ENCODE measurements at regions not wholly inside any gene's neighbourhood (a gene's known extent, or its start where the extent isn't known, plus 50 kb on each side); places are given as distances from the start of the nearest gene placed in this dataset.

GRCh38 chr1:199303035-199303434 lies 664.2 kb downstream of the PTPRC start:
- DNase-seq (ENCODE audit: insufficient read length, low spot score) (no peak), FAIRE-seq (no peak)
- TF ChIP-seq SPI1 (IDR thresholded peaks at IDR 0.05; ENCODE audit: low read depth, low read length): no peak
- no peak for TF ChIP-seq PAX5 (IDR thresholded peaks at IDR 0.05; ENCODE audit: insufficient read depth, low read length, severe bottlenecking)

- TF ChIP-seq PAX5 (IDR thresholded peaks at IDR 0.05; ENCODE audit: insufficient read depth, low read length, severe bottlenecking) (no peak), POU2F2 (IDR thresholded peaks at IDR 0.05; ENCODE audit: low read depth, low read length) (no peak), TAF1 (IDR thresholded peaks at IDR 0.05; ENCODE audit: low read depth, low read length) (no peak), POLR2AphosphoS5 (IDR thresholded peaks at IDR 0.05; ENCODE audit: low read depth, low read length) (no peak), POLR2A (IDR thresholded peaks at IDR 0.05; ENCODE audit: low read depth, low read length) (no peak), SPI1 (IDR thresholded peaks at IDR 0.05; ENCODE audit: low read depth, low read length) (no peak)
- FAIRE-seq (no peak), DNase-seq (ENCODE audit: insufficient read length, low spot score) (no peak)
Observed at GRCh38 chr1:199305053-199305452, 666.2 kb downstream of the PTPRC start.

- DNase-seq (ENCODE audit: insufficient read length, low spot score) (no peak), FAIRE-seq (no peak)
- TF ChIP-seq TAF1 (IDR thresholded peaks at IDR 0.05; ENCODE audit: low read depth, low read length): no peak
- no peak for TF ChIP-seq POU2F2 (IDR thresholded peaks at IDR 0.05; ENCODE audit: low read depth, low read length)
- no peak for TF ChIP-seq POLR2AphosphoS5 (IDR thresholded peaks at IDR 0.05; ENCODE audit: low read depth, low read length)
- no peak for TF ChIP-seq POLR2A (IDR thresholded peaks at IDR 0.05; ENCODE audit: low read depth, low read length)
- no peak for TF ChIP-seq SPI1 (IDR thresholded peaks at IDR 0.05; ENCODE audit: low read depth, low read length)
- TF ChIP-seq PAX5 (IDR thresholded peaks at IDR 0.05; ENCODE audit: insufficient read depth, low read length, severe bottlenecking): no peak
Observed at GRCh38 chr1:199307496-199308264, 668.8 kb downstream of the PTPRC start.

DNA sequence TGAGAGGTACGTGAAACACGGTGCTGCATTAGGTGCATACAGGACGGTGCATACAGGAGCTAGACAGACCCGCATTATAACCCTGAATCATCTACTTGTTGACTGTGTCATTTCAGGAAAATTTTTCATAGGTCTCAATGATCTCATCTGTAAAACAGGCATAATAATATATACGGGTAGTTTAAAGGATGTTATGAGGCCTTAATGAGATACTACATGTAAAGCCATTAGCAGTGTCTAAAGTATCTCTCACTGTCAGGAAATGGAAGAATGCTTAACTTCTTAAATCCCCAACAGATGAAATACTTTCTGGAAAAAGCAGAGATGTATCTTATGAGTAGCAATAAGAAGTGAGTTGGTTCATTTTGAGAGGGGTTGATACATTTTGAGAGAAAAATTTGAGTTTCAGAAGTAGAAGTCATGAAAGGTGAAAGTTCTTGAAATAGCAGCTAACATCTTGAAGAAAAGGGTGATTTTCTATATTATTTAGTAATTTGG lies 669.6 kb downstream of the PTPRC start:
- FAIRE-seq: peak; percentile 80
- TF ChIP-seq POLR2A (IDR thresholded peaks at IDR 0.05; ENCODE audit: low read depth, low read length): no peak
- TF ChIP-seq POLR2AphosphoS5 (IDR thresholded peaks at IDR 0.05; ENCODE audit: low read depth, low read length): no peak
- no peak for TF ChIP-seq PAX5 (IDR thresholded peaks at IDR 0.05; ENCODE audit: insufficient read depth, low read length, severe bottlenecking)
- TF ChIP-seq POU2F2 (IDR thresholded peaks at IDR 0.05; ENCODE audit: low read depth, low read length): no peak
- no peak for TF ChIP-seq SPI1 (IDR thresholded peaks at IDR 0.05; ENCODE audit: low read depth, low read length)
- no peak for TF ChIP-seq TAF1 (IDR thresholded peaks at IDR 0.05; ENCODE audit: low read depth, low read length)
- no peak for DNase-seq (ENCODE audit: insufficient read length, low spot score)

DNA sequence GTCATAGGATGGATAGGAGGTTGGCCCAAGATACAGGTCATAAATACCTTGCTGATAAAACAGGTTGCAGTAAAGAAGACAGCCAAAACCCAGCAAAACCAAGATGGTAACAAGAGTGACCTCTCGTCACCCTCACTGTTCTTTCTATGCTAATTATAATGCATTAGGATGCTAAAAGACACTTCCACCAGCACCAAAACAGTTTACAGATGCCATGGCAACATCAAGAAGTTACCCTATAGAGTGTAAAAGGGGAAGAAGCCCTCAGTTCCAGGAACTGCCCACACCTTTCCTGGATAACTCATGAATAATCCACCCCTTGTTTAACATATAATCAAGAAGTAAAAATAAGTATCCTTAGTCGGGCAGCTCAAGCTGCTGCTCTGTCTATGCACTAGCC lies 671.9 kb downstream of the PTPRC start:
- FAIRE-seq (no peak), DNase-seq (ENCODE audit: insufficient read length, low spot score) (no peak)
- TF ChIP-seq TAF1 (IDR thresholded peaks at IDR 0.05; ENCODE audit: low read depth, low read length): no peak
- TF ChIP-seq POU2F2 (IDR thresholded peaks at IDR 0.05; ENCODE audit: low read depth, low read length): no peak
- no peak for TF ChIP-seq SPI1 (IDR thresholded peaks at IDR 0.05; ENCODE audit: low read depth, low read length)
- TF ChIP-seq POLR2A (IDR thresholded peaks at IDR 0.05; ENCODE audit: low read depth, low read length): no peak
- TF ChIP-seq PAX5 (IDR thresholded peaks at IDR 0.05; ENCODE audit: insufficient read depth, low read length, severe bottlenecking): no peak
- no peak for TF ChIP-seq POLR2AphosphoS5 (IDR thresholded peaks at IDR 0.05; ENCODE audit: low read depth, low read length)

- no peak for TF ChIP-seq TAF1 (IDR thresholded peaks at IDR 0.05; ENCODE audit: low read depth, low read length)
- TF ChIP-seq POLR2A (IDR thresholded peaks at IDR 0.05; ENCODE audit: low read depth, low read length): no peak
- TF ChIP-seq PAX5 (IDR thresholded peaks at IDR 0.05; ENCODE audit: insufficient read depth, low read length, severe bottlenecking): no peak
- TF ChIP-seq POLR2AphosphoS5 (IDR thresholded peaks at IDR 0.05; ENCODE audit: low read depth, low read length): no peak
- TF ChIP-seq POU2F2 (IDR thresholded peaks at IDR 0.05; ENCODE audit: low read depth, low read length): no peak
- TF ChIP-seq SPI1 (IDR thresholded peaks at IDR 0.05; ENCODE audit: low read depth, low read length): no peak
- no peak for DNase-seq (ENCODE audit: insufficient read length, low spot score)
- no peak for FAIRE-seq
Observed at GRCh38 chr1:199311478-199312262, 672.8 kb downstream of the PTPRC start.

- TF ChIP-seq SPI1 (IDR thresholded peaks at IDR 0.05; ENCODE audit: low read depth, low read length) (no peak), POU2F2 (IDR thresholded peaks at IDR 0.05; ENCODE audit: low read depth, low read length) (no peak), PAX5 (IDR thresholded peaks at IDR 0.05; ENCODE audit: insufficient read depth, low read length, severe bottlenecking) (no peak), TAF1 (IDR thresholded peaks at IDR 0.05; ENCODE audit: low read depth, low read length) (no peak), POLR2AphosphoS5 (IDR thresholded peaks at IDR 0.05; ENCODE audit: low read depth, low read length) (no peak), POLR2A (IDR thresholded peaks at IDR 0.05; ENCODE audit: low read depth, low read length) (no peak)
- FAIRE-seq: no peak
Observed at GRCh38 chr1:199312626-199313025, 673.8 kb downstream of the PTPRC start.

DNA sequence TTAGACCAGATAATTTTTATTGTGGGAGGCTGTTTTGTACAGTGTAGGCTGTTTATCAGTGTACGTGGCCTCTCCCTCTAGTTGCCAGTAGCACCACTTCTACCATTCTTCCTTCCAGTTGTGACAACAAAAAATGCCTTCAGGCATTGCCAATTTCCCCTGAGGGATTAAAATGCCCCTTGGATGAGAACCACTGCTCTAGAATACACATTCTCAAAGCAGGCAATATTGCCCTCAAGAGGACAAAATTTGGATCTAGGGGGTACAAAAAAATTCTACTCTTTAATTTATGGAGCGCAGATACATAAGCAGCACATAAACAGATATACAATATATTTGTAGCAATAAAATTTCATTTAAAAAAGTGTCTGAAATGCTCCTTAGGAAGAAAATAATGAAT lies 674.6 kb downstream of the PTPRC start:
- TF ChIP-seq PAX5 (IDR thresholded peaks at IDR 0.05; ENCODE audit: insufficient read depth, low read length, severe bottlenecking) (no peak), TAF1 (IDR thresholded peaks at IDR 0.05; ENCODE audit: low read depth, low read length) (no peak), SPI1 (IDR thresholded peaks at IDR 0.05; ENCODE audit: low read depth, low read length) (no peak), POLR2AphosphoS5 (IDR thresholded peaks at IDR 0.05; ENCODE audit: low read depth, low read length) (no peak), POU2F2 (IDR thresholded peaks at IDR 0.05; ENCODE audit: low read depth, low read length) (no peak), POLR2A (IDR thresholded peaks at IDR 0.05; ENCODE audit: low read depth, low read length) (no peak)
- DNase-seq (ENCODE audit: insufficient read length, low spot score) (no peak), FAIRE-seq (no peak)

More at GRCh38 chr1:199312626-199313025, 673.8 kb downstream of the PTPRC start:
- no peak for DNase-seq (ENCODE audit: insufficient read length, low spot score)

DNA sequence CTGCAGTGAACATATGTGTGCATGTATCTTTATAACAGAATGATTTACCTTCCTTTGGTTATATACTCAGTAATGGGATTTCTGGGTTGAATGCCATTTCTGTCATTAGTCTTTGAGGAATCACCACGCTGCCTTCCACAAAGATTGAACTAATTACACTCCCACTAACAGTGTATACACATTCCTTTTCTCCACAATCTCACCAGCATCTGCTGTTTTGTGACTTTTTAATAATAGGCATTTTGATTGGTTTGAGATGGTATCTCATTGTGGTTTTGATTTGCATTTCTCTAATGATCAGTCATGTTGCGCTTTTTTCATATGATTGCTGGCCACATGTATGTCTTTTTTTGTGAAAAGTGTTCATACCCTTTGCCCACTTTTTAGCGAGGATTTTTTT lies 680.5 kb downstream of the PTPRC start:
- DNase-seq (ENCODE audit: insufficient read length, low spot score) (no peak), FAIRE-seq (no peak)
- TF ChIP-seq TAF1 (IDR thresholded peaks at IDR 0.05; ENCODE audit: low read depth, low read length): no peak
- no peak for TF ChIP-seq PAX5 (IDR thresholded peaks at IDR 0.05; ENCODE audit: insufficient read depth, low read length, severe bottlenecking)
- no peak for TF ChIP-seq POU2F2 (IDR thresholded peaks at IDR 0.05; ENCODE audit: low read depth, low read length)
- TF ChIP-seq POLR2AphosphoS5 (IDR thresholded peaks at IDR 0.05; ENCODE audit: low read depth, low read length): no peak
- no peak for TF ChIP-seq POLR2A (IDR thresholded peaks at IDR 0.05; ENCODE audit: low read depth, low read length)
- TF ChIP-seq SPI1 (IDR thresholded peaks at IDR 0.05; ENCODE audit: low read depth, low read length): no peak
